Omental fat pad (tissue), 3 donors: ENCODE measurements at regions not wholly inside any gene's neighbourhood (a gene's known extent, or its start where the extent isn't known, plus 50 kb on each side); places are given as distances from the start of the nearest gene placed in this dataset.

Experiments
- ATAC-seq: fragments of 150-250 bp; one replicate; pipeline ENCODE4 v1.9.1; 2016; ENCODE audit warnings: mild to moderate bottlenecking, moderate library complexity; ENCODE audit not compliant: low FRiP score
- DNase-seq: peaks from one replicate; pipeline ENCODE4 v3.0.0-alpha.2; 2019; ENCODE audit warnings: low spot score
- CTCF ChIP-seq, 3 donors: fragments of 450-650 bp; IDR thresholded peaks; one replicate each; pipeline ENCODE4 v1.5.1; 2016 to 2017; ENCODE audit warnings: antibody characterized with exemption in 3 of 3, mild to moderate bottlenecking in 3 of 3, moderate library complexity in 2 of 3

GRCh38 chr5:51582871-51583394, 199.7 kb downstream of the ISL1 start:
- no peak for TF ChIP-seq CTCF (IDR thresholded peaks at IDR 0.05)
- DNase-seq = no peak

GRCh38 chr5:51598026-51598425, 214.8 kb downstream of the ISL1 start:
- DNase-seq (no peak), ATAC-seq (no peak)
- no peak for TF ChIP-seq CTCF (IDR thresholded peaks at IDR 0.05)

More at GRCh38 chr5:51582871-51583394, 199.7 kb downstream of the ISL1 start:
- ATAC-seq = no peak

GRCh38 chr5:51599587-51599986, 216.3 kb downstream of the ISL1 start:
- TF ChIP-seq CTCF (IDR thresholded peaks at IDR 0.05) = no peak
- ATAC-seq = no peak
- DNase-seq = no peak

GRCh38 chr5:51604324-51604723, 221.1 kb downstream of the ISL1 start:
- no peak for TF ChIP-seq CTCF (IDR thresholded peaks at IDR 0.05)
- no peak for ATAC-seq

GRCh38 chr5:51606921-51607320, 223.7 kb downstream of the ISL1 start:
- no peak for TF ChIP-seq CTCF (IDR thresholded peaks at IDR 0.05)
- ATAC-seq = no peak
- DNase-seq = no peak

More at GRCh38 chr5:51604324-51604723, 221.1 kb downstream of the ISL1 start:
- no peak for DNase-seq

GRCh38 chr5:51618234-51618633, 235.0 kb downstream of the ISL1 start:
- no peak for DNase-seq

More at GRCh38 chr5:51618234-51618633, 235.0 kb downstream of the ISL1 start:
- TF ChIP-seq CTCF (IDR thresholded peaks at IDR 0.05) = no peak
- ATAC-seq = no peak
